A549 (cell line): ENCODE measurements at regions not wholly inside any gene's neighbourhood (a gene's known extent, or its start where the extent isn't known, plus 50 kb on each side); places are given as distances from the start of the nearest gene placed in this dataset.

Experiments
- ATAC-seq, 2 experiments: fragments of 200-7000 bp in 1 of 2; fragments of >200 bp in 1 of 2; cut with Nextera tagmentation in 1 of 2; cut with Tn5 transposase in 1 of 2; 3 replicates each; pipeline versions ENCODE4 v1.8.0 to v1.9.1; 2018 to 2020; ENCODE audit warnings: mild to moderate bottlenecking in 1 of 2, moderate library complexity in 1 of 2
- CTCF ChIA-PET: fragments of 300-600 bp; sonication (Branson Sonifier 250); formaldehyde crosslinking; extraction: SDS; loops from one replicate; lab custom pipeline; 2021; ENCODE audit warnings: antibody characterized with exemption, inconsistent platforms; lab: Yijun Ruan, JAX
- POLR2A ChIA-PET: fragments of 350-600 bp; formaldehyde crosslinking; extraction: SDS; loops from one replicate; lab custom pipeline; 2021; ENCODE audit warnings: antibody characterized with exemption, inconsistent platforms; lab: Yijun Ruan, JAX
- DNase-seq, 2 experiments: peaks; one replicate each; pipeline versions ENCODE4 v3.0.0 to v3.0.0-alpha.2; 2011 to 2016; ENCODE audit warnings: low read depth in 1 of 2, low spot score in 1 of 2
- FAIRE-seq: peaks from 2 replicates; lab custom pipeline; 2011; peaks lifted over from hg19 to GRCh38; lab: Jason Lieb, UNC
- H3K27ac ChIP-seq, 2 experiments: fragments of >200 bp; sonication (Bioruptor Twin); formaldehyde crosslinking; 3 replicates each; pipeline ENCODE4 v1.5.1; 2016 to 2017
- H3K4me1 ChIP-seq: fragments of >200 bp; sonication (Bioruptor Twin); formaldehyde crosslinking; 3 replicates; pipeline ENCODE4 v1.6.1; 2016
- H3K4me2 ChIP-seq: fragments of >200 bp; sonication (Bioruptor Twin); formaldehyde crosslinking; 3 replicates; pipeline ENCODE4 v1.6.1; 2016
- H3K4me3 ChIP-seq: fragments of >200 bp; sonication (Bioruptor Twin); formaldehyde crosslinking; 3 replicates; pipeline ENCODE4 v1.5.1; 2016
- H3K9me3 ChIP-seq: fragments of >200 bp; sonication (Bioruptor Twin); formaldehyde crosslinking; 3 replicates; pipeline ENCODE4 v1.6.1; 2016
- CHD4 ChIP-seq: fragments of 200-600 bp; sonication (generic); IDR thresholded peaks from 2 replicates; pipeline ENCODE4 v1.6.1; 2016; ENCODE audit warnings: antibody characterized with exemption, mild to moderate bottlenecking, borderline replicate concordance
- EHMT2 ChIP-seq: fragments of 200-600 bp; sonication (generic); IDR thresholded peaks from 2 replicates; pipeline ENCODE4 v1.6.1; 2016; ENCODE audit warnings: antibody characterized with exemption, low read depth, mild to moderate bottlenecking, moderate library complexity
- EP300 ChIP-seq, 2 experiments: fragments of >200 bp; sonication (Bioruptor Twin); formaldehyde crosslinking; IDR thresholded peaks; 2 replicates in 1 of 2; 3 replicates in 1 of 2; pipeline ENCODE4 v1.6.1; 2016 to 2017
- JUN ChIP-seq, 2 experiments: fragments of >200 bp; sonication (Bioruptor Twin); formaldehyde crosslinking; IDR thresholded peaks; 2 replicates in 1 of 2; 3 replicates in 1 of 2; pipeline ENCODE4 v1.6.1; 2016 to 2017
- JUNB ChIP-seq: fragments of >200 bp; sonication (Bioruptor Twin); formaldehyde crosslinking; IDR thresholded peaks from 2 replicates; pipeline ENCODE4 v1.6.1; 2016
- NPAS2 ChIP-seq: fragments of 250-450 bp; sonication (Bioruptor Pico); IDR thresholded peaks from 2 replicates; pipeline ENCODE4 v1.8.0; 2022; ENCODE audit warnings: mild to moderate bottlenecking, moderate library complexity, borderline replicate concordance
- RARB ChIP-seq: fragments of 250-450 bp; sonication (Bioruptor Pico); IDR thresholded peaks from 2 replicates; pipeline ENCODE4 v1.8.0; 2021; ENCODE audit warnings: mild to moderate bottlenecking, moderate library complexity
- REST ChIP-seq: fragments of 200-600 bp; sonication (generic); IDR thresholded peaks from 2 replicates; pipeline ENCODE4 v1.6.1; 2016; ENCODE audit warnings: antibody characterized with exemption, mild to moderate bottlenecking, moderate library complexity
- TFCP2L1 ChIP-seq: fragments of 250-450 bp; sonication (Bioruptor Pico); IDR thresholded peaks from 2 replicates; pipeline ENCODE4 v1.5.0; 2021; ENCODE audit warnings: mild to moderate bottlenecking
- TP53 ChIP-seq: fragments of 250-450 bp; sonication (Bioruptor Pico); IDR thresholded peaks from 2 replicates; pipeline ENCODE4 v1.5.0; 2021; ENCODE audit warnings: mild to moderate bottlenecking, moderate library complexity
- ZFP36 ChIP-seq: fragments of 450-650 bp; IDR thresholded peaks from 2 replicates; pipeline ENCODE4 v1.6.1; 2014; ENCODE audit warnings: borderline replicate concordance; ENCODE audit not compliant: partially characterized antibody
- ZNF302 ChIP-seq: fragments of 250-450 bp; sonication (Bioruptor Pico); IDR thresholded peaks from 2 replicates; pipeline ENCODE4 v1.9.0; 2021; ENCODE audit warnings: inconsistent platforms, mild to moderate bottlenecking, moderate library complexity
- WGBS: methylation state at CpG from one replicate; pipeline ENCODE4 v1.1.6; 2017; ENCODE audit errors: missing lambda C conversion rate; 5-methylcytosine and 5-hydroxymethylcytosine counted together
- TF ChIP-seq, protein P1 (sequence below): fragments of 450-650 bp; IDR thresholded peaks from 2 replicates; pipeline ENCODE4 v1.6.1; 2014; ENCODE audit warnings: antibody characterized with exemption
- TF ChIP-seq, protein P2 (sequence below): fragments of 250-450 bp; sonication (Bioruptor Pico); IDR thresholded peaks from 2 replicates; pipeline ENCODE4 v1.5.0; 2021; ENCODE audit warnings: mild to moderate bottlenecking, moderate library complexity, borderline replicate concordance

- ATAC-seq (no peak), DNase-seq (no peak), FAIRE-seq (no peak)
- Histone ChIP-seq H3K27ac (no peak overlapping the region), H3K4me1 (no peaks in the 10 kb centered on the region), H3K4me3 (no peak overlapping the region), H3K9me3 (no peaks in the 10 kb centered on the region), H3K4me2 (no peak overlapping the region)
- POLR2A ChIA-PET: no interaction called here
- TF ChIP-seq NPAS2 (CRISPR knock-in tag): no peak
- TF ChIP-seq JUN (IDR thresholded peaks at IDR 0.05): no peak
- 62% methylated on average over 10 of the region's 11 CpGs for WGBS
- CTCF ChIA-PET: no interaction called here
Measured at GRCh38 chr11:111170761-111171379, 74.7 kb upstream of the POU2AF2 start.

GRCh38 chr11:111169367-111169766 is 76.2 kb upstream of the POU2AF2 start:
- no peak for DNase-seq
- no peak overlapping the region for H3K27ac ChIP-seq
- POLR2A ChIA-PET: no interaction called here
- TF ChIP-seq ZNF302 (CRISPR knock-in tag): no peak
- no peak for TF ChIP-seq CHD4
- no peak for TF ChIP-seq EP300 (IDR thresholded peaks at IDR 0.05)
- TF ChIP-seq TP53 (CRISPR knock-in tag): no peak
- TF ChIP-seq, all 56 proteins: peak for 0
- Histone ChIP-seq H3K4me2 (no peak overlapping the region), H3K4me3 (no peak overlapping the region), H3K4me1 (no peaks in the 10 kb centered on the region), H3K9me3 (no peaks in the 10 kb centered on the region)
- ATAC-seq (no peak), FAIRE-seq (no peak)
- CTCF ChIA-PET: interaction anchor here (0.6 kb wide), 1 partner anchor 237 kb away, joined by 3 read pairs; no protein-coding TSS in a partner anchor
- 66% methylated on average over 5 of the region's 5 CpGs for WGBS

DNA sequence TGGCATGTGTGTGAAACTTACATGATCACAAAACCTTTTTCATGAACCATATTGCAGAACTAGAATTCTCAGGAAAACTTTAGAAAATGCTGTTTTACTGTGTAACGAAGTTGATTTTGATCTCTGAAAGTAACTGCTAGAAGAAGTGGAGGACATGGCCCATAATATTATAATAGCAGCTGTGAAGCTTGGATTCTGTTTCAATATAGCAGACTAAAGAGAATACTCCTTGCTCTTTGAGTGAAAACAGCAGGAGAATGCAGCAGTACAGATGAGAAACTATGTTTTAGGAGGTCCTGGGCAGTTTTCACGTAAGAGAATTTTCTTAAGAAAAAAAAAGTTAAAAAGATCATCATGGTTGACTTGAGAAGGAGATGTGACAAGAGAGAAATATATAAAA is 76.7 kb upstream of the POU2AF2 start:
- POLR2A ChIA-PET: interaction anchor here (0.6 kb wide), 1 partner anchor 54 kb away, joined by 3 read pairs; no protein-coding TSS in a partner anchor
- TF ChIP-seq JUNB: no peak
- TF ChIP-seq TFCP2L1 (CRISPR knock-in tag): no peak
- TF ChIP-seq ZFP36: no peak
- TF ChIP-seq, protein P1, sequence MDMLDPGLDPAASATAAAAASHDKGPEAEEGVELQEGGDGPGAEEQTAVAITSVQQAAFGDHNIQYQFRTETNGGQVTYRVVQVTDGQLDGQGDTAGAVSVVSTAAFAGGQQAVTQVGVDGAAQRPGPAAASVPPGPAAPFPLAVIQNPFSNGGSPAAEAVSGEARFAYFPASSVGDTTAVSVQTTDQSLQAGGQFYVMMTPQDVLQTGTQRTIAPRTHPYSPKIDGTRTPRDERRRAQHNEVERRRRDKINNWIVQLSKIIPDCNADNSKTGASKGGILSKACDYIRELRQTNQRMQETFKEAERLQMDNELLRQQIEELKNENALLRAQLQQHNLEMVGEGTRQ: no peak
- TF ChIP-seq, protein P2, sequence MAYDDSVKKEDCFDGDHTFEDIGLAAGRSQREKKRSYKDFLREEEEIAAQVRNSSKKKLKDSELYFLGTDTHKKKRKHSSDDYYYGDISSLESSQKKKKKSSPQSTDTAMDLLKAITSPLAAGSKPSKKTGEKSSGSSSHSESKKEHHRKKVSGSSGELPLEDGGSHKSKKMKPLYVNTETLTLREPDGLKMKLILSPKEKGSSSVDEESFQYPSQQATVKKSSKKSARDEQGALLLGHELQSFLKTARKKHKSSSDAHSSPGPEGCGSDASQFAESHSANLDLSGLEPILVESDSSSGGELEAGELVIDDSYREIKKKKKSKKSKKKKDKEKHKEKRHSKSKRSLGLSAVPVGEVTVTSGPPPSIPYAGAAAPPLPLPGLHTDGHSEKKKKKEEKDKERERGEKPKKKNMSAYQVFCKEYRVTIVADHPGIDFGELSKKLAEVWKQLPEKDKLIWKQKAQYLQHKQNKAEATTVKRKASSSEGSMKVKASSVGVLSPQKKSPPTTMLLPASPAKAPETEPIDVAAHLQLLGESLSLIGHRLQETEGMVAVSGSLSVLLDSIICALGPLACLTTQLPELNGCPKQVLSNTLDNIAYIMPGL: no peak
- TF ChIP-seq RARB (CRISPR knock-in tag): no peak
- no peak for TF ChIP-seq EHMT2
- TF ChIP-seq REST: no peak
- Histone ChIP-seq H3K4me2 (no peak overlapping the region), H3K4me1 (no peaks in the 10 kb centered on the region), H3K9me3 (no peaks in the 10 kb centered on the region), H3K27ac (no peak overlapping the region), H3K4me3 (no peak overlapping the region)
- DNase-seq (no peak), ATAC-seq (no peak), FAIRE-seq (no peak)
- CTCF ChIA-PET: no interaction called here
- WGBS: 76% methylated on average over 2 of the region's 2 CpGs
